SU-DHL-6 (cell line): ENCODE measurements at regions not wholly inside any gene's neighbourhood (a gene's known extent, or its start where the extent isn't known, plus 50 kb on each side); places are given as distances from the start of the nearest gene placed in this dataset.

Experiments
- H2AFZ ChIP-seq: fragments of 200-600 bp; sonication (generic); 2 replicates; pipeline ENCODE4 v1.6.1; 2014; ENCODE audit warnings: low read depth, mild to moderate bottlenecking, moderate library complexity, mixed read lengths, antibody characterized with exemption, low read length; ENCODE audit not compliant: severe bottlenecking
- H3F3A ChIP-seq: fragments of 200-600 bp; shearing (Covaris generic); 2 replicates; pipeline ENCODE4 v1.6.0; 2016; ENCODE audit warnings: antibody characterized with exemption, mild to moderate bottlenecking; ENCODE audit not compliant: insufficient read depth
- H3K27ac ChIP-seq: fragments of 200-600 bp; sonication (generic); 2 replicates; pipeline ENCODE4 v1.5.1; 2016; ENCODE audit warnings: low read depth, mild to moderate bottlenecking, low read length, moderate library complexity, mixed read lengths
- H3K27me3 ChIP-seq: fragments of 200-600 bp; sonication (generic), shearing (Covaris generic); 2 replicates; pipeline ENCODE4 v1.6.0; 2014; ENCODE audit warnings: mild to moderate bottlenecking, low read length
- H3K36me3 ChIP-seq: fragments of 200-600 bp; sonication (generic); 2 replicates; pipeline ENCODE4 v1.6.1; 2014; ENCODE audit warnings: mild to moderate bottlenecking, low read length, mixed read lengths
- H3K4me2 ChIP-seq: fragments of 300-600, 200-600 bp; shearing (Covaris generic), sonication (generic); 2 replicates; pipeline ENCODE4 v1.6.0; 2014; ENCODE audit warnings: low read length, low read depth, mild to moderate bottlenecking; ENCODE audit not compliant: poor library complexity, severe bottlenecking
- H3K4me3 ChIP-seq: fragments of 200-600 bp; sonication (generic); 2 replicates; pipeline ENCODE4 v1.5.1; 2014; ENCODE audit warnings: antibody characterized with exemption, low read length, mild to moderate bottlenecking, mixed read lengths; ENCODE audit not compliant: insufficient read depth, poor library complexity, severe bottlenecking
- H3K79me2 ChIP-seq: fragments of 200-600 bp; sonication (generic); 2 replicates; pipeline ENCODE4 v1.6.1; 2014; ENCODE audit warnings: mild to moderate bottlenecking, low read length, moderate library complexity; ENCODE audit not compliant: insufficient read depth
- H3K9ac ChIP-seq: fragments of 200-600 bp; sonication (generic); 2 replicates; pipeline ENCODE4 v1.7.0; 2014; ENCODE audit warnings: mild to moderate bottlenecking, low read length
- H3K9me2 ChIP-seq: fragments of 200-600 bp; sonication (generic); replicated peaks from 2 replicates; pipeline ENCODE4 v1.6.1; 2014; ENCODE audit warnings: low read length; ENCODE audit not compliant: insufficient read depth
- H3K9me3 ChIP-seq: fragments of 200-600 bp; sonication (generic); 2 replicates; pipeline ENCODE4 v1.6.1; 2014; ENCODE audit warnings: low read length, mixed read lengths; ENCODE audit not compliant: insufficient read depth
- H4K20me1 ChIP-seq: fragments of 200-600 bp; sonication (generic); 2 replicates; pipeline ENCODE4 v1.6.1; 2014; ENCODE audit warnings: low read depth, mild to moderate bottlenecking, antibody characterized with exemption, low read length, moderate library complexity, mixed read lengths
- CTCF ChIP-seq: fragments of 200-600 bp; sonication (generic); IDR thresholded peaks from one replicate; pipeline ENCODE4 v1.5.1; 2017; ENCODE audit warnings: antibody characterized with exemption, mild to moderate bottlenecking, low read length, moderate library complexity; ENCODE audit not compliant: insufficient read depth, poor library complexity, severe bottlenecking
- EZH2phosphoT487 ChIP-seq: fragments of 200-600 bp; sonication (generic), shearing (Covaris generic); conservative IDR thresholded peaks from 2 replicates; pipeline ENCODE4 v1.6.1; 2018; ENCODE audit warnings: mild to moderate bottlenecking, antibody characterized with exemption, low read length, moderate library complexity, mixed read lengths

GRCh38 chr1:222098404-222098803 lies 356.5 kb upstream of the DUSP10 start:
- Histone ChIP-seq H3K27me3 (no peaks in the 10 kb centered on the region), H3K79me2 (no peaks in the 10 kb centered on the region), H3K9ac (no peak overlapping the region), H3K9me3 (no peaks in the 10 kb centered on the region), H3K27ac (no peak overlapping the region), H3K9me2 (no peaks in the 10 kb centered on the region), H2AFZ (no peak overlapping the region), H4K20me1 (no peaks in the 10 kb centered on the region), H3K36me3 (no peaks in the 10 kb centered on the region), H3K4me2 (no peak overlapping the region), H3K4me3 (no peak overlapping the region), H3F3A (no peaks in the 10 kb centered on the region)
- TF ChIP-seq EZH2phosphoT487 (no peak), CTCF (no peak)

GRCh38 chr1:222097588-222097987 lies 355.7 kb upstream of the DUSP10 start:
- no peaks in the 10 kb centered on the region for H3K36me3 ChIP-seq
- H3K9me3 ChIP-seq, result no peaks in the 10 kb centered on the region
- H3K9me2 ChIP-seq, result no peaks in the 10 kb centered on the region
- no peak overlapping the region for H2AFZ ChIP-seq
- no peak overlapping the region for H3K9ac ChIP-seq
- TF ChIP-seq EZH2phosphoT487, result no peak
- no peak for TF ChIP-seq CTCF
- H3F3A ChIP-seq, result no peaks in the 10 kb centered on the region
- no peaks in the 10 kb centered on the region for H3K27me3 ChIP-seq
- H3K79me2 ChIP-seq, result no peaks in the 10 kb centered on the region
- no peak overlapping the region for H3K4me3 ChIP-seq
- no peak overlapping the region for H3K4me2 ChIP-seq
- H4K20me1 ChIP-seq, result no peaks in the 10 kb centered on the region
- no peak overlapping the region for H3K27ac ChIP-seq

GRCh38 chr1:222096883-222097282 lies 355.0 kb upstream of the DUSP10 start:
- no peaks in the 10 kb centered on the region for H3K36me3 ChIP-seq
- H3K27me3 ChIP-seq, result no peaks in the 10 kb centered on the region
- H2AFZ ChIP-seq, result no peak overlapping the region
- no peak overlapping the region for H3K4me3 ChIP-seq
- H3K79me2 ChIP-seq, result no peaks in the 10 kb centered on the region
- H3F3A ChIP-seq, result no peaks in the 10 kb centered on the region
- no peak overlapping the region for H3K9ac ChIP-seq
- no peak for TF ChIP-seq CTCF
- no peak for TF ChIP-seq EZH2phosphoT487
- no peaks in the 10 kb centered on the region for H3K9me3 ChIP-seq
- H3K27ac ChIP-seq, result no peak overlapping the region
- H3K4me2 ChIP-seq, result no peak overlapping the region
- no peaks in the 10 kb centered on the region for H4K20me1 ChIP-seq
- no peaks in the 10 kb centered on the region for H3K9me2 ChIP-seq

- H3K4me2 ChIP-seq, result no peak overlapping the region
- H3K27ac ChIP-seq, result no peak overlapping the region
- no peaks in the 10 kb centered on the region for H3K79me2 ChIP-seq
- no peak overlapping the region for H2AFZ ChIP-seq
- no peak overlapping the region for H3K4me3 ChIP-seq
- no peaks in the 10 kb centered on the region for H3K9me2 ChIP-seq
- H3K36me3 ChIP-seq, result no peaks in the 10 kb centered on the region
- H4K20me1 ChIP-seq, result no peaks in the 10 kb centered on the region
- no peaks in the 10 kb centered on the region for H3K9me3 ChIP-seq
- no peaks in the 10 kb centered on the region for H3K27me3 ChIP-seq
- no peak overlapping the region for H3K9ac ChIP-seq
- H3F3A ChIP-seq, result no peaks in the 10 kb centered on the region
- no peak for TF ChIP-seq EZH2phosphoT487
- TF ChIP-seq CTCF, result no peak
These were observed 354.5 kb upstream of the DUSP10 start for GRCh38 chr1:222096476-222096772.
